ENCODE measurements at regions not wholly inside any gene's neighbourhood (a gene's known extent, or its start where the extent isn't known, plus 50 kb on each side); places are given as distances from the start of the nearest gene placed in this dataset.

DNA sequence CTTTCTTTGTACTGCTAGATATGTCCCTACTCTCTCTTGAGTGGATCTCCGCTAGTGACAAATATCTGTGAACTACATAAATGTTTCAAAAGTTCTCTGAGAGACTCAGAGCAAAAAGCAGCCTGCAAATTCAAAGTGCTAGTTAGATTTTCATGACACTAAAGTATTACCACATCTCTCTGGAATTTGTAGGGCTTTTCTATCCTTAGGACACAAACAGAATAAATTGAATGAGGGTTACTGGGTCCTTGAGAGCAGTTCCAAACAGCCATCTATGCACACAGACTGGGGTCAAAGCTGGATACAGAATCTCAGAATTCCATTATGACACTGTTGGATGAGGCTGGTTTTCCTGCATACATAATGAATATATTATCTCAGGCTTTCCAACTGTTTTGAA is 953.2 kb downstream of the DIAPH3 start:
- Histone ChIP-seq H3F3A (replicated peaks; ENCODE audit: low read depth) (no peaks in the 10 kb centered on the region), H3K79me2 (replicated peaks; ENCODE audit: insufficient read depth) (no peaks in the 10 kb centered on the region), H4K20me1 (replicated peaks; ENCODE audit: insufficient read depth) (no peaks in the 10 kb centered on the region), H3K36me3 (ENCODE audit: insufficient read depth) (no peaks in the 10 kb centered on the region), H3K4me2 (no peak overlapping the region), H3K27ac (ENCODE audit: low read depth) (no peak overlapping the region), H3K27me3 (ENCODE audit: insufficient read depth) (no peaks in the 10 kb centered on the region), H3K4me1 (ENCODE audit: insufficient read depth) (no peaks in the 10 kb centered on the region), H3K4me3 (no peak overlapping the region), H3K9me2 (ENCODE audit: insufficient read depth) (no peaks in the 10 kb centered on the region), H2AFZ (no peak overlapping the region)
- ATAC-seq (no peak), DNase-seq (ENCODE audit: low spot score) (no peak)
- Mint-ChIP-seq H3K36me3 (ENCODE audit: low read depth) (no peaks in the 10 kb centered on the region), H3K4me1 (peaks cover 4% of the 10 kb centered on the region), H3K27ac (no peak overlapping the region), H3K9me3 (no peaks in the 10 kb centered on the region), H3K4me3 (no peak overlapping the region), H3K27me3 (ENCODE audit: insufficient read depth, low read depth, poor library complexity) (peaks cover 4% of the 10 kb centered on the region)
- TF ChIP-seq, protein P1, sequence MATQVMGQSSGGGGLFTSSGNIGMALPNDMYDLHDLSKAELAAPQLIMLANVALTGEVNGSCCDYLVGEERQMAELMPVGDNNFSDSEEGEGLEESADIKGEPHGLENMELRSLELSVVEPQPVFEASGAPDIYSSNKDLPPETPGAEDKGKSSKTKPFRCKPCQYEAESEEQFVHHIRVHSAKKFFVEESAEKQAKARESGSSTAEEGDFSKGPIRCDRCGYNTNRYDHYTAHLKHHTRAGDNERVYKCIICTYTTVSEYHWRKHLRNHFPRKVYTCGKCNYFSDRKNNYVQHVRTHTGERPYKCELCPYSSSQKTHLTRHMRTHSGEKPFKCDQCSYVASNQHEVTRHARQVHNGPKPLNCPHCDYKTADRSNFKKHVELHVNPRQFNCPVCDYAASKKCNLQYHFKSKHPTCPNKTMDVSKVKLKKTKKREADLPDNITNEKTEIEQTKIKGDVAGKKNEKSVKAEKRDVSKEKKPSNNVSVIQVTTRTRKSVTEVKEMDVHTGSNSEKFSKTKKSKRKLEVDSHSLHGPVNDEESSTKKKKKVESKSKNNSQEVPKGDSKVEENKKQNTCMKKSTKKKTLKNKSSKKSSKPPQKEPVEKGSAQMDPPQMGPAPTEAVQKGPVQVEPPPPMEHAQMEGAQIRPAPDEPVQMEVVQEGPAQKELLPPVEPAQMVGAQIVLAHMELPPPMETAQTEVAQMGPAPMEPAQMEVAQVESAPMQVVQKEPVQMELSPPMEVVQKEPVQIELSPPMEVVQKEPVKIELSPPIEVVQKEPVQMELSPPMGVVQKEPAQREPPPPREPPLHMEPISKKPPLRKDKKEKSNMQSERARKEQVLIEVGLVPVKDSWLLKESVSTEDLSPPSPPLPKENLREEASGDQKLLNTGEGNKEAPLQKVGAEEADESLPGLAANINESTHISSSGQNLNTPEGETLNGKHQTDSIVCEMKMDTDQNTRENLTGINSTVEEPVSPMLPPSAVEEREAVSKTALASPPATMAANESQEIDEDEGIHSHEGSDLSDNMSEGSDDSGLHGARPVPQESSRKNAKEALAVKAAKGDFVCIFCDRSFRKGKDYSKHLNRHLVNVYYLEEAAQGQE (IDR thresholded peaks at IDR 0.05; ENCODE audit: unreplicated experiment): no peak
- TF ChIP-seq EZH2phosphoT487 (IDR thresholded peaks at IDR 0.05; ENCODE audit: unreplicated experiment) (no peak), NANOG (IDR thresholded peaks at IDR 0.05; ENCODE audit: borderline replicate concordance) (no peak), POLR2AphosphoS5 (IDR thresholded peaks at IDR 0.05; ENCODE audit: low read depth) (no peak), JUNB (IDR thresholded peaks at IDR 0.05; ENCODE audit: unreplicated experiment) (no peak), CREB1 (CRISPR knock-in tag; IDR thresholded peaks at IDR 0.05; ENCODE audit: low read depth) (no peak), ZNF114 (CRISPR knock-in tag; IDR thresholded peaks at IDR 0.05) (no peak), EZH2 (IDR thresholded peaks at IDR 0.05; ENCODE audit: low read depth, unreplicated experiment) (no peak), STAT1 (IDR thresholded peaks at IDR 0.05; ENCODE audit: unreplicated experiment) (no peak), ZNF331 (CRISPR knock-in tag; IDR thresholded peaks at IDR 0.05; ENCODE audit: low read depth) (no peak)
- TF ChIP-seq, protein P2, sequence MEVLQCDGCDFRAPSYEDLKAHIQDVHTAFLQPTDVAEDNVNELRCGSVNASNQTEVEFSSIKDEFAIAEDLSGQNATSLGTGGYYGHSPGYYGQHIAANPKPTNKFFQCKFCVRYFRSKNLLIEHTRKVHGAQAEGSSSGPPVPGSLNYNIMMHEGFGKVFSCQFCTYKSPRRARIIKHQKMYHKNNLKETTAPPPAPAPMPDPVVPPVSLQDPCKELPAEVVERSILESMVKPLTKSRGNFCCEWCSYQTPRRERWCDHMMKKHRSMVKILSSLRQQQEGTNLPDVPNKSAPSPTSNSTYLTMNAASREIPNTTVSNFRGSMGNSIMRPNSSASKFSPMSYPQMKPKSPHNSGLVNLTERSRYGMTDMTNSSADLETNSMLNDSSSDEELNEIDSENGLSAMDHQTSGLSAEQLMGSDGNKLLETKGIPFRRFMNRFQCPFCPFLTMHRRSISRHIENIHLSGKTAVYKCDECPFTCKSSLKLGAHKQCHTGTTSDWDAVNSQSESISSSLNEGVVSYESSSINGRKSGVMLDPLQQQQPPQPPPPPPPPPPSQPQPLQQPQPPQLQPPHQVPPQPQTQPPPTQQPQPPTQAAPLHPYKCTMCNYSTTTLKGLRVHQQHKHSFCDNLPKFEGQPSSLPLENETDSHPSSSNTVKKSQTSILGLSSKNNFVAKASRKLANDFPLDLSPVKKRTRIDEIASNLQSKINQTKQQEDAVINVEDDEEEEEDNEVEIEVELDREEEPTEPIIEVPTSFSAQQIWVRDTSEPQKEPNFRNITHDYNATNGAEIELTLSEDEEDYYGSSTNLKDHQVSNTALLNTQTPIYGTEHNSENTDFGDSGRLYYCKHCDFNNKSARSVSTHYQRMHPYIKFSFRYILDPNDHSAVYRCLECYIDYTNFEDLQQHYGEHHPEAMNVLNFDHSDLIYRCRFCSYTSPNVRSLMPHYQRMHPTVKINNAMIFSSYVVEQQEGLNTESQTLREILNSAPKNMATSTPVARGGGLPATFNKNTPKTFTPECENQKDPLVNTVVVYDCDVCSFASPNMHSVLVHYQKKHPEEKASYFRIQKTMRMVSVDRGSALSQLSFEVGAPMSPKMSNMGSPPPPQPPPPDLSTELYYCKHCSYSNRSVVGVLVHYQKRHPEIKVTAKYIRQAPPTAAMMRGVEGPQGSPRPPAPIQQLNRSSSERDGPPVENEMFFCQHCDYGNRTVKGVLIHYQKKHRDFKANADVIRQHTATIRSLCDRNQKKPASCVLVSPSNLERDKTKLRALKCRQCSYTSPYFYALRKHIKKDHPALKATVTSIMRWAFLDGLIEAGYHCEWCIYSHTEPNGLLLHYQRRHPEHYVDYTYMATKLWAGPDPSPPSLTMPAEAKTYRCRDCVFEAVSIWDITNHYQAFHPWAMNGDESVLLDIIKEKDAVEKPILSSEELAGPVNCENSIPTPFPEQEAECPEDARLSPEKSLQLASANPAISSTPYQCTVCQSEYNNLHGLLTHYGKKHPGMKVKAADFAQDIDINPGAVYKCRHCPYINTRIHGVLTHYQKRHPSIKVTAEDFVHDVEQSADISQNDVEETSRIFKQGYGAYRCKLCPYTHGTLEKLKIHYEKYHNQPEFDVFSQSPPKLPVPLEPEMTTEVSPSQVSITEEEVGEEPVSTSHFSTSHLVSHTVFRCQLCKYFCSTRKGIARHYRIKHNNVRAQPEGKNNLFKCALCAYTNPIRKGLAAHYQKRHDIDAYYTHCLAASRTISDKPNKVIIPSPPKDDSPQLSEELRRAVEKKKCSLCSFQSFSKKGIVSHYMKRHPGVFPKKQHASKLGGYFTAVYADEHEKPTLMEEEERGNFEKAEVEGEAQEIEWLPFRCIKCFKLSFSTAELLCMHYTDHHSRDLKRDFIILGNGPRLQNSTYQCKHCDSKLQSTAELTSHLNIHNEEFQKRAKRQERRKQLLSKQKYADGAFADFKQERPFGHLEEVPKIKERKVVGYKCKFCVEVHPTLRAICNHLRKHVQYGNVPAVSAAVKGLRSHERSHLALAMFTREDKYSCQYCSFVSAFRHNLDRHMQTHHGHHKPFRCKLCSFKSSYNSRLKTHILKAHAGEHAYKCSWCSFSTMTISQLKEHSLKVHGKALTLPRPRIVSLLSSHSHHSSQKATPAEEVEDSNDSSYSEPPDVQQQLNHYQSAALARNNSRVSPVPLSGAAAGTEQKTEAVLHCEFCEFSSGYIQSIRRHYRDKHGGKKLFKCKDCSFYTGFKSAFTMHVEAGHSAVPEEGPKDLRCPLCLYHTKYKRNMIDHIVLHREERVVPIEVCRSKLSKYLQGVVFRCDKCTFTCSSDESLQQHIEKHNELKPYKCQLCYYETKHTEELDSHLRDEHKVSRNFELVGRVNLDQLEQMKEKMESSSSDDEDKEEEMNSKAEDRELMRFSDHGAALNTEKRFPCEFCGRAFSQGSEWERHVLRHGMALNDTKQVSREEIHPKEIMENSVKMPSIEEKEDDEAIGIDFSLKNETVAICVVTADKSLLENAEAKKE (CRISPR knock-in tag; IDR thresholded peaks at IDR 0.05): no peak
- TF ChIP-seq, protein P3, sequence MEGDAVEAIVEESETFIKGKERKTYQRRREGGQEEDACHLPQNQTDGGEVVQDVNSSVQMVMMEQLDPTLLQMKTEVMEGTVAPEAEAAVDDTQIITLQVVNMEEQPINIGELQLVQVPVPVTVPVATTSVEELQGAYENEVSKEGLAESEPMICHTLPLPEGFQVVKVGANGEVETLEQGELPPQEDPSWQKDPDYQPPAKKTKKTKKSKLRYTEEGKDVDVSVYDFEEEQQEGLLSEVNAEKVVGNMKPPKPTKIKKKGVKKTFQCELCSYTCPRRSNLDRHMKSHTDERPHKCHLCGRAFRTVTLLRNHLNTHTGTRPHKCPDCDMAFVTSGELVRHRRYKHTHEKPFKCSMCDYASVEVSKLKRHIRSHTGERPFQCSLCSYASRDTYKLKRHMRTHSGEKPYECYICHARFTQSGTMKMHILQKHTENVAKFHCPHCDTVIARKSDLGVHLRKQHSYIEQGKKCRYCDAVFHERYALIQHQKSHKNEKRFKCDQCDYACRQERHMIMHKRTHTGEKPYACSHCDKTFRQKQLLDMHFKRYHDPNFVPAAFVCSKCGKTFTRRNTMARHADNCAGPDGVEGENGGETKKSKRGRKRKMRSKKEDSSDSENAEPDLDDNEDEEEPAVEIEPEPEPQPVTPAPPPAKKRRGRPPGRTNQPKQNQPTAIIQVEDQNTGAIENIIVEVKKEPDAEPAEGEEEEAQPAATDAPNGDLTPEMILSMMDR (conservative IDR thresholded peaks at IDR 0.05; ENCODE audit: low read depth in 2 of 2): no peak
- TF ChIP-seq, protein P4, sequence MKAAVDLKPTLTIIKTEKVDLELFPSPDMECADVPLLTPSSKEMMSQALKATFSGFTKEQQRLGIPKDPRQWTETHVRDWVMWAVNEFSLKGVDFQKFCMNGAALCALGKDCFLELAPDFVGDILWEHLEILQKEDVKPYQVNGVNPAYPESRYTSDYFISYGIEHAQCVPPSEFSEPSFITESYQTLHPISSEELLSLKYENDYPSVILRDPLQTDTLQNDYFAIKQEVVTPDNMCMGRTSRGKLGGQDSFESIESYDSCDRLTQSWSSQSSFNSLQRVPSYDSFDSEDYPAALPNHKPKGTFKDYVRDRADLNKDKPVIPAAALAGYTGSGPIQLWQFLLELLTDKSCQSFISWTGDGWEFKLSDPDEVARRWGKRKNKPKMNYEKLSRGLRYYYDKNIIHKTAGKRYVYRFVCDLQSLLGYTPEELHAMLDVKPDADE (IDR thresholded peaks at IDR 0.05): no peak

Data from GM23338 (cell line).